Natural killer cell (primary cell): ENCODE measurements at regions not wholly inside any gene's neighbourhood (a gene's known extent, or its start where the extent isn't known, plus 50 kb on each side); places are given as distances from the start of the nearest gene placed in this dataset.

ENCODE experiments used
- ATAC-seq, 3 donors: fragments of 150-1000 bp in 2 of 3; fragments of 200-7000 bp in 1 of 3; cut with Tn5 transposase; 1 replicate in 1 of 3; 2 replicates in 2 of 3; pipeline ENCODE4 v1.10.0; 2021; ENCODE audit warnings: mild to moderate bottlenecking in 2 of 3, moderate library complexity in 2 of 3
- DNase-seq, 2 donors: peaks; one replicate each; pipeline versions ENCODE4 v3.0.0 to v3.0.0-alpha.2; 2013 to 2021; ENCODE audit warnings: mixed read lengths in 1 of 2
- H3K27ac ChIP-seq: one replicate; pipeline ENCODE4 v1.5.1; 2013; ENCODE audit warnings: mild to moderate bottlenecking, low read length
- H3K27me3 ChIP-seq: one replicate; pipeline ENCODE4 v1.6.1; 2013; ENCODE audit warnings: low read length; ENCODE audit not compliant: control insufficient read depth, insufficient read depth
- H3K36me3 ChIP-seq: one replicate; pipeline ENCODE4 v1.6.1; 2013; ENCODE audit warnings: low read length; ENCODE audit not compliant: control insufficient read depth, insufficient read depth
- H3K4me1 ChIP-seq: one replicate; pipeline ENCODE4 v1.6.1; 2013; ENCODE audit warnings: low read length; ENCODE audit not compliant: control insufficient read depth, insufficient read depth
- H3K4me3 ChIP-seq: one replicate; pipeline ENCODE4 v1.5.1; 2013; ENCODE audit warnings: low read length
- H3K9me3 ChIP-seq: one replicate; pipeline ENCODE4 v1.6.1; 2013; ENCODE audit warnings: low read length; ENCODE audit not compliant: control insufficient read depth, insufficient read depth
- H3K27ac Mint-ChIP-seq, 2 donors: one replicate each; pipeline ENCODE4 v1.8.0; 2022; ENCODE audit warnings: mild to moderate bottlenecking in 2 of 2, mixed read lengths in 2 of 2, moderate library complexity in 1 of 2
- H3K27me3 Mint-ChIP-seq, 2 donors: one replicate each; pipeline ENCODE4 v1.8.0; 2022; ENCODE audit warnings: low read depth in 2 of 2, mixed read lengths in 2 of 2
- H3K36me3 Mint-ChIP-seq: one replicate; pipeline ENCODE4 v1.8.0; 2022; ENCODE audit warnings: mixed read lengths
- H3K4me1 Mint-ChIP-seq, 2 donors: one replicate each; pipeline ENCODE4 v1.8.0; 2022; ENCODE audit warnings: mixed read lengths in 2 of 2
- H3K4me3 Mint-ChIP-seq: one replicate; pipeline ENCODE4 v1.8.0; 2022; ENCODE audit warnings: mild to moderate bottlenecking, moderate library complexity, mixed read lengths
- H3K9me3 Mint-ChIP-seq, 2 donors: one replicate each; pipeline ENCODE4 v1.8.0; 2022; ENCODE audit warnings: mixed read lengths in 2 of 2
- CTCF ChIP-seq: fragments of 200-600 bp; IDR thresholded peaks from one replicate; pipeline ENCODE4 v1.8.0; 2022; ENCODE audit warnings: antibody characterized with exemption
- whole genome bisulfite sequencing: methylation state at CpG from one replicate; pipeline ENCODE4 v1.1.7; 2013; ENCODE audit warnings: missing lambda C conversion rate; ENCODE audit not compliant: insufficient coverage; 5-methylcytosine and 5-hydroxymethylcytosine counted together
- intact Hi-C: fragments of 100-400 bp; cut with micrococcal nuclease; formaldehyde crosslinking; loops from one replicate; pipeline ENCODE4 v1.14.2; 2022

- intact Hi-C loops, result no loop called here
- Mint-ChIP-seq H3K27me3 (no peaks in the 10 kb centered on the region), H3K36me3 (no peaks in the 10 kb centered on the region), H3K9me3 (peaks cover 3 to 5% of the 10 kb centered on the region in 2 donors), H3K4me1 (no peaks in the 10 kb centered on the region), H3K27ac (no peak overlapping the region), H3K4me3 (no peak overlapping the region)
- no peaks in the 10 kb centered on the region for H3K36me3 ChIP-seq
- WGBS, result 68% methylated on average over 5 of the region's 5 CpGs
- H3K9me3 ChIP-seq, result no peaks in the 10 kb centered on the region
- no peaks in the 10 kb centered on the region for H3K4me1 ChIP-seq
- ATAC-seq (no peak), DNase-seq (no peak)
- H3K27ac ChIP-seq, result no peak overlapping the region
- no peaks in the 10 kb centered on the region for H3K27me3 ChIP-seq
- no peak overlapping the region for H3K4me3 ChIP-seq
- no peak for TF ChIP-seq CTCF
Measured at GRCh38 chr5:18321262-18321942, 687.1 kb downstream of the TAF11L14 start.

GRCh38 chr5:18323891-18324290 lies 689.6 kb downstream of the TAF11L14 start:
- Histone ChIP-seq H3K36me3 (no peaks in the 10 kb centered on the region), H3K27ac (no peak overlapping the region), H3K4me3 (no peak overlapping the region), H3K9me3 (no peaks in the 10 kb centered on the region), H3K4me1 (no peaks in the 10 kb centered on the region), H3K27me3 (no peaks in the 10 kb centered on the region)
- Mint-ChIP-seq H3K4me1 (no peaks in the 10 kb centered on the region), H3K9me3 (peaks cover 3 to 5% of the 10 kb centered on the region in 2 donors), H3K4me3 (no peak overlapping the region), H3K27me3 (no peaks in the 10 kb centered on the region), H3K36me3 (no peaks in the 10 kb centered on the region), H3K27ac (no peak overlapping the region)
- WGBS, result 50% methylated on average over 2 of the region's 2 CpGs
- no peak for ATAC-seq
- intact Hi-C loops, result no loop called here
- no peak for DNase-seq
- no peak for TF ChIP-seq CTCF

GRCh38 chr5:18325431-18325830 lies 691.2 kb downstream of the TAF11L14 start:
- no peaks in the 10 kb centered on the region for H3K36me3 Mint-ChIP-seq
- DNase-seq, result no peak
- TF ChIP-seq CTCF, result no peak

GRCh38 chr5:18329328-18329727 lies 695.1 kb downstream of the TAF11L14 start:
- no peaks in the 10 kb centered on the region for H3K27me3 ChIP-seq
- no peaks in the 10 kb centered on the region for H3K27me3 Mint-ChIP-seq
- H3K4me3 ChIP-seq, result no peak overlapping the region
- H3K27ac Mint-ChIP-seq, result no peak overlapping the region
- H3K9me3 ChIP-seq, result no peaks in the 10 kb centered on the region
- H3K4me1 ChIP-seq, result no peaks in the 10 kb centered on the region
- DNase-seq (no peak), ATAC-seq (no peak)
- no peak for TF ChIP-seq CTCF
- H3K36me3 Mint-ChIP-seq, result no peaks in the 10 kb centered on the region
- H3K36me3 ChIP-seq, result no peaks in the 10 kb centered on the region
- H3K4me1 Mint-ChIP-seq, result no peaks in the 10 kb centered on the region
- H3K4me3 Mint-ChIP-seq, result no peak overlapping the region
- no peak overlapping the region for H3K27ac ChIP-seq
- peaks cover 8 to 11% of the 10 kb centered on the region in 2 donors for H3K9me3 Mint-ChIP-seq
- intact Hi-C loops, result no loop called here

More at GRCh38 chr5:18325431-18325830, 691.2 kb downstream of the TAF11L14 start:
- no peaks in the 10 kb centered on the region for H3K4me1 Mint-ChIP-seq
- no peak overlapping the region for H3K4me3 Mint-ChIP-seq
- ATAC-seq, result no peak
- no peaks in the 10 kb centered on the region for H3K4me1 ChIP-seq
- no peak overlapping the region for H3K4me3 ChIP-seq
- H3K27ac Mint-ChIP-seq, result no peak overlapping the region
- no peaks in the 10 kb centered on the region for H3K27me3 ChIP-seq
- no peaks in the 10 kb centered on the region for H3K9me3 ChIP-seq
- intact Hi-C loops, result no loop called here
- no peaks in the 10 kb centered on the region for H3K36me3 ChIP-seq
- WGBS, result 78% methylated on average over 3 of the region's 3 CpGs
- H3K27ac ChIP-seq, result no peak overlapping the region
- peaks cover 2 to 8% of the 10 kb centered on the region in 2 donors for H3K9me3 Mint-ChIP-seq
- no peaks in the 10 kb centered on the region for H3K27me3 Mint-ChIP-seq
